ENCODE measurements at regions not wholly inside any gene's neighbourhood (a gene's known extent, or its start where the extent isn't known, plus 50 kb on each side); places are given as distances from the start of the nearest gene placed in this dataset.

DNA sequence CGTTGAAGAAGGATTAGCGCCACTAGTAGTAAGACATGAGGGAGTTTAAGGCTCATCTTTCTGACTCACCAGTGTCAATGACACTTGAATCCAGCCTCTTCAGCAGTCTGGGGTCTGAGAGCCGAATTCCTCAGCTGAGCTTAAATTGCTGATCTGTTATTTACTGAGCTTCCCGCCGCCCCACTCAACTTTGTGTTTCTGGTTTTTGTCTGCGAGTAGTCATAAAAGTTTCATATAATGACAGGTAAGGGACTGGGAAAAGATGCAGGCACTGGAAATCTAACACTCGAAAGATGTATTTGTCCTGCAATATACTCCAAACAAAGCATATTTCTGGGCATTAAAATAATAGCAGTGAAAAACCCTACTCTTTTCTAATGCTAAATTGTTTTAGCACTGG is 51.2 kb upstream of the RELN start:
- Mint-ChIP-seq H3K27ac (ENCODE audit: unreplicated experiment) (no peak overlapping the region), H3K27me3 (ENCODE audit: insufficient read depth, unreplicated experiment) (no peaks in the 10 kb centered on the region), H3K4me3 (ENCODE audit: unreplicated experiment) (no peak overlapping the region)

DNA sequence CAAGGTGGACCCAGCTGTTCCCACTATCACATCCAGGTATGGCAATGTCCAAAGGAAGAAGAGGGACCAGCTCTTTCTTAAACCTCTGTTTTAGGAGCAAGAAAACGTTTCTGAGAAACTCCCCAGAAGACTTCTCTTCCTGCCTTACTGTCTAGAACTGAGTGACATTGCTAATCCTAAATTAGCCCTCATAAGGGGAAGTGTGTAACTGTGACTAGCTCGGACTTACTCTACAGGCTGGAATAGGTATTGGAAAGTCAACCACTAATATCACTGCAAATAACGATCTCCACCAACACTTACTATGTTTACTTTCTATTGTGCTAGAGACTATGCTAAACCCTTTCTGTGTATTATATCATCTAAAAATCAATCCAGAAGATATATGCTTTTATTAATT is 49.9 kb upstream of the RELN start:
- TF ChIP-seq, protein P1, sequence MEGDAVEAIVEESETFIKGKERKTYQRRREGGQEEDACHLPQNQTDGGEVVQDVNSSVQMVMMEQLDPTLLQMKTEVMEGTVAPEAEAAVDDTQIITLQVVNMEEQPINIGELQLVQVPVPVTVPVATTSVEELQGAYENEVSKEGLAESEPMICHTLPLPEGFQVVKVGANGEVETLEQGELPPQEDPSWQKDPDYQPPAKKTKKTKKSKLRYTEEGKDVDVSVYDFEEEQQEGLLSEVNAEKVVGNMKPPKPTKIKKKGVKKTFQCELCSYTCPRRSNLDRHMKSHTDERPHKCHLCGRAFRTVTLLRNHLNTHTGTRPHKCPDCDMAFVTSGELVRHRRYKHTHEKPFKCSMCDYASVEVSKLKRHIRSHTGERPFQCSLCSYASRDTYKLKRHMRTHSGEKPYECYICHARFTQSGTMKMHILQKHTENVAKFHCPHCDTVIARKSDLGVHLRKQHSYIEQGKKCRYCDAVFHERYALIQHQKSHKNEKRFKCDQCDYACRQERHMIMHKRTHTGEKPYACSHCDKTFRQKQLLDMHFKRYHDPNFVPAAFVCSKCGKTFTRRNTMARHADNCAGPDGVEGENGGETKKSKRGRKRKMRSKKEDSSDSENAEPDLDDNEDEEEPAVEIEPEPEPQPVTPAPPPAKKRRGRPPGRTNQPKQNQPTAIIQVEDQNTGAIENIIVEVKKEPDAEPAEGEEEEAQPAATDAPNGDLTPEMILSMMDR (IDR thresholded peaks at IDR 0.05; ENCODE audit: insufficient read depth in 1 of 2, low read depth in 1 of 2, low read length in 1 of 2, severe bottlenecking in 1 of 2, unreplicated experiment in 1 of 2) = no peak
- H3K4me3 Mint-ChIP-seq (ENCODE audit: unreplicated experiment) = no peak overlapping the region
- POLR2A ChIA-PET = no interaction called here
- H3K27me3 Mint-ChIP-seq (ENCODE audit: insufficient read depth, unreplicated experiment) = no peaks in the 10 kb centered on the region
- Histone ChIP-seq H3K27me3 (replicated peaks; ENCODE audit: control insufficient read depth, insufficient read depth, low read length) (no peaks in the 10 kb centered on the region), H3K4me1 (peaks cover 14% of the 10 kb centered on the region), H3K36me3 (ENCODE audit: control insufficient read depth, insufficient read depth, low read length) (no peaks in the 10 kb centered on the region; the same call in 1 of the 2 replicates), H3K4me3 (ENCODE audit: low read depth, low read length) (no peak overlapping the region), H3K9me3 (peaks cover 11% of the 10 kb centered on the region)
- no peak overlapping the region for H3K27ac Mint-ChIP-seq (ENCODE audit: unreplicated experiment)
- CTCF ChIA-PET = no interaction called here
- peaks cover 19% of the 10 kb centered on the region for H3K9me3 Mint-ChIP-seq (ENCODE audit: unreplicated experiment)
- peaks cover 16% of the 10 kb centered on the region for H3K36me3 Mint-ChIP-seq (ENCODE audit: insufficient read depth, unreplicated experiment)
- intact Hi-C loops (cut with micrococcal nuclease; ENCODE audit: unreplicated experiment) = no loop called here
- DNase-seq = no peak
- H3K4me1 Mint-ChIP-seq (ENCODE audit: low read depth, unreplicated experiment) = peaks cover 12% of the 10 kb centered on the region
- BruUV-seq (replicated peaks) = no TSS peak

More for the DNA sequence above, 51.2 kb upstream of the RELN start:
- peaks cover 5% of the 10 kb centered on the region for H3K4me1 ChIP-seq
- Mint-ChIP-seq H3K36me3 (ENCODE audit: insufficient read depth, unreplicated experiment) (peaks cover 10% of the 10 kb centered on the region), H3K4me1 (ENCODE audit: low read depth, unreplicated experiment) (peaks cover 12% of the 10 kb centered on the region), H3K9me3 (ENCODE audit: unreplicated experiment) (peaks cover 11% of the 10 kb centered on the region)
- DNase-seq = no peak
- CTCF ChIA-PET = no interaction called here
- TF ChIP-seq, protein P1 (IDR thresholded peaks at IDR 0.05; ENCODE audit: insufficient read depth in 1 of 2, low read depth in 1 of 2, low read length in 1 of 2, severe bottlenecking in 1 of 2, unreplicated experiment in 1 of 2) = no peak
- intact Hi-C loops (cut with micrococcal nuclease; ENCODE audit: unreplicated experiment) = no loop called here
- no peak overlapping the region for H3K4me3 ChIP-seq (ENCODE audit: low read depth, low read length)
- H3K9me3 ChIP-seq = peaks cover 3% of the 10 kb centered on the region; the same call in 1 of the 2 replicates
- POLR2A ChIA-PET = no interaction called here
- no peaks in the 10 kb centered on the region for H3K27me3 ChIP-seq (replicated peaks; ENCODE audit: control insufficient read depth, insufficient read depth, low read length)
- BruUV-seq (replicated peaks) = no TSS peak
- no peaks in the 10 kb centered on the region; the same call in 1 of the 2 replicates for H3K36me3 ChIP-seq (ENCODE audit: control insufficient read depth, insufficient read depth, low read length)
